ENCODE measurements at regions not wholly inside any gene's neighbourhood (a gene's known extent, or its start where the extent isn't known, plus 50 kb on each side); places are given as distances from the start of the nearest gene placed in this dataset.

- Histone ChIP-seq H3K36me3 (replicated peaks in 1 of 2; ENCODE audit: insufficient read depth in 1 of 2, low read depth in 2 of 2) (no peaks in the 10 kb centered on the region), H3K9me3 (no peaks in the 10 kb centered on the region), H3K27me3 (no peaks in the 10 kb centered on the region), H3K4me3 (no peak overlapping the region), H3K27ac (no peak overlapping the region), H3K4me1 (no peaks in the 10 kb centered on the region)
- no peak for ATAC-seq
- no peak for TF ChIP-seq CTCF (IDR thresholded peaks at IDR 0.05)
- WGBS, 2 donors = 75 to 84% methylated on average over 4 of the region's 5 CpGs
- no peak for DNase-seq
- intact Hi-C loops (cut with DNase I) = no loop called here
Observed at GRCh38 chr4:171759274-171759673, 53.9 kb upstream of the GALNTL6 start.

GRCh38 chr4:171751538-171751937, 61.7 kb upstream of the GALNTL6 start:
- no peaks in the 10 kb centered on the region for H3K4me1 ChIP-seq
- no peaks in the 10 kb centered on the region for H3K9me3 ChIP-seq
- H3K36me3 ChIP-seq (replicated peaks in 1 of 2; ENCODE audit: insufficient read depth in 1 of 2, low read depth in 2 of 2) = no peaks in the 10 kb centered on the region
- no peak for DNase-seq
- ATAC-seq = no peak
- WGBS, 2 donors = 50 to 77% methylated on average over 2 of the region's 2 CpGs
- H3K4me3 ChIP-seq = no peak overlapping the region
- no peak overlapping the region for H3K27ac ChIP-seq
- no peak for TF ChIP-seq POLR2A (IDR thresholded peaks at IDR 0.05)
- TF ChIP-seq CTCF (IDR thresholded peaks at IDR 0.05) = no peak
- intact Hi-C loops (cut with DNase I) = no loop called here
- H3K27me3 ChIP-seq = no peaks in the 10 kb centered on the region

GRCh38 chr4:171746418-171746817, 66.8 kb upstream of the GALNTL6 start:
- Histone ChIP-seq H3K9me3 (no peaks in the 10 kb centered on the region), H3K27me3 (no peaks in the 10 kb centered on the region), H3K36me3 (replicated peaks in 1 of 2; ENCODE audit: insufficient read depth in 1 of 2, low read depth in 2 of 2) (no peaks in the 10 kb centered on the region), H3K27ac (no peak overlapping the region), H3K4me3 (no peak overlapping the region), H3K4me1 (no peaks in the 10 kb centered on the region)
- TF ChIP-seq POLR2A (IDR thresholded peaks at IDR 0.05) (no peak), CTCF (IDR thresholded peaks at IDR 0.05) (no peak)
- ATAC-seq = no peak
- intact Hi-C loops (cut with DNase I) = no loop called here
- DNase-seq = no peak

GRCh38 chr4:171742436-171742835, 70.8 kb upstream of the GALNTL6 start:
- H3K36me3 ChIP-seq (replicated peaks in 1 of 2; ENCODE audit: insufficient read depth in 1 of 2, low read depth in 2 of 2) = no peaks in the 10 kb centered on the region
- DNase-seq (no peak), ATAC-seq (no peak)
- TF ChIP-seq POLR2A (IDR thresholded peaks at IDR 0.05) (no peak), CTCF (IDR thresholded peaks at IDR 0.05) (no peak)
- WGBS, 2 donors = 69 to 76% methylated on average over 5 of the region's 5 CpGs
- no peaks in the 10 kb centered on the region for H3K4me1 ChIP-seq
- H3K4me3 ChIP-seq = no peak overlapping the region
- H3K27me3 ChIP-seq = no peaks in the 10 kb centered on the region
- no peak overlapping the region for H3K27ac ChIP-seq
- intact Hi-C loops (cut with DNase I) = no loop called here
- H3K9me3 ChIP-seq = no peaks in the 10 kb centered on the region

GRCh38 chr4:171727185-171727584, 86.0 kb upstream of the GALNTL6 start:
- ATAC-seq = no peak
- intact Hi-C loops (cut with DNase I) = no loop called here
- DNase-seq = no peak
- H3K4me1 ChIP-seq = no peaks in the 10 kb centered on the region
- H3K27me3 ChIP-seq = no peaks in the 10 kb centered on the region
- no peak overlapping the region for H3K27ac ChIP-seq
- no peaks in the 10 kb centered on the region for H3K36me3 ChIP-seq (replicated peaks in 1 of 2; ENCODE audit: insufficient read depth in 1 of 2, low read depth in 2 of 2)
- H3K4me3 ChIP-seq = no peak overlapping the region
- H3K9me3 ChIP-seq = peaks cover 0 to 15% (median 0%) of the 10 kb centered on the region in 3 donors
- TF ChIP-seq CTCF (IDR thresholded peaks at IDR 0.05) (no peak), POLR2A (IDR thresholded peaks at IDR 0.05) (no peak)
- WGBS, 2 donors = 48 to 67% methylated on average over 1 of the region's 1 CpG

Data from body of pancreas (tissue), 4 donors.